ENCODE measurements at regions not wholly inside any gene's neighbourhood (a gene's known extent, or its start where the extent isn't known, plus 50 kb on each side); places are given as distances from the start of the nearest gene placed in this dataset.

GRCh38 chr13:50257646-50258045 lies 242.4 kb downstream of the KCNRG start:
- no peak for TF ChIP-seq EZH2 (IDR thresholded peaks at IDR 0.05; ENCODE audit: borderline replicate concordance, low read depth, low read length, severe bottlenecking)
- TF ChIP-seq CTCF (IDR thresholded peaks at IDR 0.05; ENCODE audit: borderline replicate concordance, extremely low read depth, low read length, poor library complexity, severe bottlenecking): no peak
- Histone ChIP-seq H3K4me1 (ENCODE audit: insufficient read depth, low read length) (peaks cover 50% of the 10 kb centered on the region), H3K4me3 (ENCODE audit: low read depth in 1 of 2, low read length in 2 of 2) (no peak overlapping the region), H3K36me3 (ENCODE audit: insufficient read depth, low read length) (no peaks in the 10 kb centered on the region), H4K20me1 (ENCODE audit: insufficient read depth, low read length) (no peaks in the 10 kb centered on the region), H3K9me3 (ENCODE audit: insufficient read depth, low read length, severe bottlenecking) (no peaks in the 10 kb centered on the region), H3K79me2 (ENCODE audit: insufficient read depth, low read length) (no peaks in the 10 kb centered on the region), H3K9ac (ENCODE audit: low read depth, low read length) (no peak overlapping the region; the same call in 1 of the 2 replicates), H3K27me3 (ENCODE audit: insufficient read depth, low read length, poor library complexity) (no peaks in the 10 kb centered on the region), H2AFZ (ENCODE audit: low read depth, low read length) (peak overlapping the region; percentile 63), H3K4me2 (ENCODE audit: insufficient read depth, low read length) (no peak overlapping the region), H3K27ac (ENCODE audit: low read length) (peak overlapping the region; percentile 78)
- DNase-seq (peak; percentile 16), ATAC-seq (ENCODE audit: insufficient read depth, low read depth) (peak; percentile 37; the same call in 2 of the 3 replicates)

DNA sequence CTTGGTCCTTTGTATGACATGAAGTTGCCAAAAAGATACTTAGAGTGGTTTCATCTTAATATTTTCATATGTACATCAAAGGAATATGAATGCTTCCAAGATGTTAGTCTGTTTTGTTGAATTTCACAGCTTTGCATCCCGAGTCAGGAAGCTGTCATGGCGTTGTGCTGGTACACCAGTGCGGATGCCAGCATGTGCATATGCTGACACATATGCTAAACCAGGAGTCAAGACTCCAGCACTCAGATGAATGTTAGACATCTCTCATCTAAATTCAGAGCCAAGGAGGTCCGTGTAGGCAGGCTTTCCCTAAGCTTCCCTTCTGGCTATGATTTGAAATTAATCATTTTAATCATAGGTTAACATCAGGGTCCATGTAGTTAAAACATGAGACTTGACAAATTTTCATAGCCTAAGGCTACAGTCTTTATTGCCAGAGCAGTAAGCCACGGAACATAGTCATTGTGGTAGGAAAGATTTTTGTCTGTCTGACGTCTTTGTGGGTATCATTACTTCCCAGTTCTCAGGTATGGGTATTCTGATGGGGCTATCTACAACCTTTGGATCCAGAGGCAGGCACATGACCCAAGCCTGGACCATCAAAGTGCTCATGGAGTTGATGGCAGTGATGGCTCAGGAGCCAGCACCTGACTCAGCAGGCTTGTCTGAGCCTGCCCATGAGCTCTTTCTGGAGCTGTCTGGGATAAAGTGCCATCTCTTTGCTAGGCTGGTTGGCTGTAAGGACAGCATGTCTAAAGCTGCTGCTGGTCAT lies 246.1 kb downstream of the KCNRG start:
- no peak for ATAC-seq (ENCODE audit: insufficient read depth, low read depth)

GRCh38 chr13:50267066-50267465 lies 251.8 kb downstream of the KCNRG start:
- peak overlapping the region; percentile 34; the same call in 1 of the 2 replicates for H3K27ac ChIP-seq (ENCODE audit: low read length)
- no peak overlapping the region for H3K9ac ChIP-seq (ENCODE audit: low read depth, low read length)
- DNase-seq (no peak), ATAC-seq (ENCODE audit: insufficient read depth, low read depth) (no peak)
- H2AFZ ChIP-seq (ENCODE audit: low read depth, low read length): 0 out of 2 replicates have a peak overlapping the region, but pooled peaks have one; percentile 7
- H3K4me1 ChIP-seq (ENCODE audit: insufficient read depth, low read length): peaks cover 13% of the 10 kb centered on the region
- no peaks in the 10 kb centered on the region for H4K20me1 ChIP-seq (ENCODE audit: insufficient read depth, low read length)
- no peaks in the 10 kb centered on the region for H3K79me2 ChIP-seq (ENCODE audit: insufficient read depth, low read length)
- H3K27me3 ChIP-seq (ENCODE audit: insufficient read depth, low read length, poor library complexity): no peaks in the 10 kb centered on the region
- H3K36me3 ChIP-seq (ENCODE audit: insufficient read depth, low read length): no peaks in the 10 kb centered on the region
- no peak overlapping the region for H3K4me3 ChIP-seq (ENCODE audit: low read depth in 1 of 2, low read length in 2 of 2)
- H3K9me3 ChIP-seq (ENCODE audit: insufficient read depth, low read length, severe bottlenecking): no peaks in the 10 kb centered on the region
- H3K4me2 ChIP-seq (ENCODE audit: insufficient read depth, low read length): no peak overlapping the region
- TF ChIP-seq CTCF (IDR thresholded peaks at IDR 0.05; ENCODE audit: borderline replicate concordance, extremely low read depth, low read length, poor library complexity, severe bottlenecking) (no peak), EZH2 (IDR thresholded peaks at IDR 0.05; ENCODE audit: borderline replicate concordance, low read depth, low read length, severe bottlenecking) (no peak)

More for the DNA sequence above, 246.1 kb downstream of the KCNRG start:
- TF ChIP-seq EZH2 (IDR thresholded peaks at IDR 0.05; ENCODE audit: borderline replicate concordance, low read depth, low read length, severe bottlenecking): no peak
- TF ChIP-seq CTCF (IDR thresholded peaks at IDR 0.05; ENCODE audit: borderline replicate concordance, extremely low read depth, low read length, poor library complexity, severe bottlenecking): no peak
- Histone ChIP-seq H3K9me3 (ENCODE audit: insufficient read depth, low read length, severe bottlenecking) (no peaks in the 10 kb centered on the region), H3K4me1 (ENCODE audit: insufficient read depth, low read length) (peaks cover 35% of the 10 kb centered on the region), H2AFZ (ENCODE audit: low read depth, low read length) (no peak overlapping the region), H3K36me3 (ENCODE audit: insufficient read depth, low read length) (no peaks in the 10 kb centered on the region), H3K9ac (ENCODE audit: low read depth, low read length) (no peak overlapping the region), H4K20me1 (ENCODE audit: insufficient read depth, low read length) (no peaks in the 10 kb centered on the region), H3K4me2 (ENCODE audit: insufficient read depth, low read length) (no peak overlapping the region), H3K4me3 (ENCODE audit: low read depth in 1 of 2, low read length in 2 of 2) (no peak overlapping the region), H3K27ac (ENCODE audit: low read length) (no peak overlapping the region), H3K79me2 (ENCODE audit: insufficient read depth, low read length) (no peaks in the 10 kb centered on the region), H3K27me3 (ENCODE audit: insufficient read depth, low read length, poor library complexity) (no peaks in the 10 kb centered on the region)
- no peak for DNase-seq
